RWPE1 (cell line): ENCODE measurements at regions not wholly inside any gene's neighbourhood (a gene's known extent, or its start where the extent isn't known, plus 50 kb on each side); places are given as distances from the start of the nearest gene placed in this dataset.

Experiments
- CTCF ChIA-PET: fragments of 350-600 bp; sonication (Branson Sonifier 250); formaldehyde crosslinking; extraction: SDS; loops from one replicate; lab custom pipeline; 2021; lab: Yijun Ruan, JAX
- POLR2A ChIA-PET: fragments of 400-600 bp; formaldehyde crosslinking; extraction: SDS; loops from one replicate; lab custom pipeline; 2020; ENCODE audit warnings: antibody characterized with exemption; ENCODE audit not compliant: low non-redundant PET; lab: Yijun Ruan, JAX
- DNase-seq: peaks from one replicate; pipeline ENCODE4 v3.0.0; 2012; ENCODE audit warnings: low spot score
- H3K27ac ChIP-seq: fragments of 450-650 bp; 2 replicates; pipeline ENCODE4 v1.5.1; 2017
- TF ChIP-seq, protein P1 (sequence below): fragments of 450-650 bp; conservative IDR thresholded peaks from 2 replicates; pipeline ENCODE4 v1.5.1; 2017; ENCODE audit warnings: low read depth, mild to moderate bottlenecking

DNA sequence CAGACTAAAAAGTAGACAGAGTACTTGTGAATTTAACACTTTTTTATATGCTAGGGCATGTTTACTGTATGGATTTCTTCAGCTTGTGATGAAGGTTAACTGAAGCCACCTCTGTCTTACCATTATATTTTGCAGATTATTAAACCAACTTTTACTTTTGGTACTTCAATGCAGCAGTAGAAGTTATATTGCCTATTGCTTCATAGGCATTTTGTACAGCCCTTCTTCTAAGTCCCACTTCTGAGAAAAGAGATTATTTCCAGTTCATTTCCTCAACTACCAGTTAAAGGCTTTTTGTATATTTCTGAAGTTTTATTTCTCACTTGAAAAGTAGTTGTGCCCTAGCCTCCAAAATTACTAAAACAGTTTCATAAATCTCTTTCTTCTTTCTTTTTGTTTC is 151.7 kb upstream of the FOXN2 start:
- no peak overlapping the region for H3K27ac ChIP-seq
- CTCF ChIA-PET = no interaction called here
- TF ChIP-seq, protein P1, sequence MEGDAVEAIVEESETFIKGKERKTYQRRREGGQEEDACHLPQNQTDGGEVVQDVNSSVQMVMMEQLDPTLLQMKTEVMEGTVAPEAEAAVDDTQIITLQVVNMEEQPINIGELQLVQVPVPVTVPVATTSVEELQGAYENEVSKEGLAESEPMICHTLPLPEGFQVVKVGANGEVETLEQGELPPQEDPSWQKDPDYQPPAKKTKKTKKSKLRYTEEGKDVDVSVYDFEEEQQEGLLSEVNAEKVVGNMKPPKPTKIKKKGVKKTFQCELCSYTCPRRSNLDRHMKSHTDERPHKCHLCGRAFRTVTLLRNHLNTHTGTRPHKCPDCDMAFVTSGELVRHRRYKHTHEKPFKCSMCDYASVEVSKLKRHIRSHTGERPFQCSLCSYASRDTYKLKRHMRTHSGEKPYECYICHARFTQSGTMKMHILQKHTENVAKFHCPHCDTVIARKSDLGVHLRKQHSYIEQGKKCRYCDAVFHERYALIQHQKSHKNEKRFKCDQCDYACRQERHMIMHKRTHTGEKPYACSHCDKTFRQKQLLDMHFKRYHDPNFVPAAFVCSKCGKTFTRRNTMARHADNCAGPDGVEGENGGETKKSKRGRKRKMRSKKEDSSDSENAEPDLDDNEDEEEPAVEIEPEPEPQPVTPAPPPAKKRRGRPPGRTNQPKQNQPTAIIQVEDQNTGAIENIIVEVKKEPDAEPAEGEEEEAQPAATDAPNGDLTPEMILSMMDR = no peak
- no peak for DNase-seq
- POLR2A ChIA-PET = no interaction called here

DNA sequence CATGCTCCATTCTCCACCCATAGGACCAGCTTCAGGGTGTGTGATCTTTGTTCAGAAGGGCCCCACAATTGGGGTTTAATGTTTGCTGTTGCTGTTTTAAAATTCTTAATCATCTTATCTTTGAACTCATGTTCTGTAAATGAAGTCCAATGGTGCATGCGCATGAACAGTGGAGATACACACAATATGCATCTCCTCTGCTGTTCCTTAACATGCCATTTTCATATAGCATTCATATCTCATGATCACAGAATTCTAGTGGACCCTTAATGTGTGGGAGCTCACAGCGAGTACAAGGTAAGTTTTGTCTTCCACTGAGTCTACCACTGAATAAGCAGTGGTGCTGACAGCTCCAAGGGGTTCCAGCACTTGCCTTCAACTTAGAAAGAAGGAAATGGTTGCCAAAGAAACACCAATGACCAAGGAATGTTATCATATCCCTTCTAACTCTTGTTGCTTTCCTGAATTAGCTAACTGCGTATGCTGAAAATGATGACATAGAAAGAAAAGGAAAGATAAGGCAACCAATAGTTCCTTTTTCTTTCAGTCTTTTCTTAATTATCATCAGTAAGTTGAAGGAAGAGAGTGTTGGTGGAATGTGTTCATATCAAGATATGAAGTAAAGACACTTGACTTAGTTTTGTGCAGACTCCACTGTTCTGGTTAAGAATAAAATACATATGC is 149.3 kb upstream of the FOXN2 start:
- TF ChIP-seq, protein P1 = no peak
- H3K27ac ChIP-seq = no peak overlapping the region
- POLR2A ChIA-PET = no interaction called here
- CTCF ChIA-PET = interaction anchor here (0.6 kb wide), 1 partner anchor 735 kb away, joined by 5 read pairs; no protein-coding TSS in a partner anchor
- DNase-seq = no peak

DNA sequence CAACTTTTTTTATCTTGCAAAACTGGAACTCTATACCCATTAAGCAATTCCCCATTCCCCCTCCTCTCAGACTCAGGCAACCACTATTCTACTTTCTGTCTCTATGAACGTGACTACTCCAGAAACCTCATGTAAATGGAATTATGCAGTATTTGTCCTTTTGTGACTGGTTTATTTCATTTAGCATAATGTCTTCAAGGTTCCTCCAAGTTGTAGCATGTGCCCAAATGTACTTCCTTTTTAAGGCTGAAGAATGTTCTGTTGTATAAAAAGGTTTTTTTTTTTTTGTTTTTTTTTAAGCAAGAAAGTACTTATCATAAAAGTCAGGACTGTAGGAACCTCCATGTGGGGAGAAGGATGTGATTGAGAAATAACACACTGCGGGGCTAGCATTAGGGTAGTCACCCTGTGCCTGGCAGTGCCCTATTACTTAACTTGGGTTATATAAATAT is 145.3 kb upstream of the FOXN2 start:
- ChIA-PET CTCF (no interaction called here), POLR2A (no interaction called here)
- DNase-seq = no peak
- H3K27ac ChIP-seq = no peak overlapping the region
- TF ChIP-seq, protein P1 = no peak

DNA sequence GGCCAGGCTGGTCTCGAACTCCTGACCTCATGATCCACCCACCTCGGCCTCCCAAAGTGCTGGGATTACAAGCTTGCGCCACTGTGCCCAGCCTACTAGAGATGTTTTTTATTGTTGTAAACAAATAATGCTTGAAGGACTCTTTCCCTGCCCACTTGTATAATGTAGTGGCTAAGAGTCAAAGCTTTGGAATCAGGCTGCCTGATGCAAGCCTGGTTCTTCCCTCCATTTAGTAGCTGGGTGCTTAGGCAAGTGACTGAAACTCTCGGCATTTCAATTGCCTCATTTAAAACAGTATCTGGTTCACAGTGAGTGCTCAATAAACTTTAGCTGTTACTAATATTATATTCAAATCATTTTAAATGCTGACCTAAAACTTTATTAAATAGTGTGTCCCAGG is 144.2 kb upstream of the FOXN2 start:
- POLR2A ChIA-PET = no interaction called here
- no peak for DNase-seq

DNA sequence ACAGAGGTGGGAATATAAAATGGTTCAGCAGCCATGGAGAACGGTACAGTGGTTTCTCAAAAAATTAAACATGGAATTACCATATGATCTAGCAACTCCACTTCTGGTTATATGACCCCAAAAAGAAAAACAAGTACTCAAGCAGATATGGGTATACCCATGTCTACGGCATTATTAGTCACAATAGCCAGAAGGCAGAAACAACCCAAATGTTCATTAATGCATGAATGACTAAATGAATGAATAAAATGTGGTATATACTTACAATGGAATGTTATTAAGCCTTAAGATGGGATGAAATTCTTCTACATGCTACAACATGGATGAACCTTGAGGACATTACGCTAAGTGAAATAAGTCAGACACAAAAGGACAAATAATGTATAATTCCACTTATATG is 141.3 kb upstream of the FOXN2 start:
- peak; percentile 23 for DNase-seq
- ChIA-PET POLR2A (no interaction called here), CTCF (no interaction called here)
- no peak overlapping the region for H3K27ac ChIP-seq
- TF ChIP-seq, protein P1 = no peak

More for the DNA sequence above, 144.2 kb upstream of the FOXN2 start:
- H3K27ac ChIP-seq = no peak overlapping the region
- CTCF ChIA-PET = interaction anchor here (0.6 kb wide), 1 partner anchor 46 kb away, joined by 3 read pairs; no protein-coding TSS in a partner anchor
- TF ChIP-seq, protein P1 = no peak

DNA sequence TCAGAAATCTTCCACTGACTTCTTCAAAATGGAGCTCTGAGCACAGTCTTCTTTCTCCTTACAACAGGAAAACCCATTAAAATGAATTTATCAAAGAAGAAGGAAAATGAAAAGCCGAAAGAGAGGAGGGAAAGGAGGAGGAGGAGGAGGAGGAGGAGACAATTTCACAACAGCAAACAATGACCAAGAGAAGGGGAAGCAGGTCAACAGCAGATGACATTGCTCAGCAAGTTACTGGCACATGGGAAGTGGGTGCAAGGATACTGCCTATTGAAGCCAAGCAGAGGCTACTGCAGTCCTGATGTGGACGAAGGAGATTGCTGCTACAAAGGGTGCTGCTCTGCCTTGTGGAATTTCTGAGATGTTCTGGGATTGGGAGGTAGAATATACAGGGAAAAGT is 140.0 kb upstream of the FOXN2 start:
- CTCF ChIA-PET = no interaction called here
- POLR2A ChIA-PET = no interaction called here
- no peak for DNase-seq
- TF ChIP-seq, protein P1 = no peak
- H3K27ac ChIP-seq = no peak overlapping the region
